GM12892 (cell line): ENCODE measurements at regions not wholly inside any gene's neighbourhood (a gene's known extent, or its start where the extent isn't known, plus 50 kb on each side); places are given as distances from the start of the nearest gene placed in this dataset.

ENCODE experiments used
- POLR2A ChIP-seq: IDR thresholded peaks from 2 replicates; pipeline ENCODE4 v1.6.1; 2011; ENCODE audit warnings: low read depth, low read length, control low read depth
- POLR2AphosphoS5 ChIP-seq: IDR thresholded peaks from 2 replicates; pipeline ENCODE4 v1.6.1; 2011; ENCODE audit warnings: low read depth, low read length, control low read depth
- TAF1 ChIP-seq: IDR thresholded peaks from 2 replicates; pipeline ENCODE4 v1.6.1; 2011; ENCODE audit warnings: low read depth, mild to moderate bottlenecking, control low read depth, low read length, borderline replicate concordance

GRCh38 chr12:67388331-67389138 lies 119.4 kb downstream of the CAND1 start:
- no peak for TF ChIP-seq POLR2AphosphoS5
- TF ChIP-seq POLR2A, result no peak
- no peak for TF ChIP-seq TAF1
